ENCODE measurements at regions not wholly inside any gene's neighbourhood (a gene's known extent, or its start where the extent isn't known, plus 50 kb on each side); places are given as distances from the start of the nearest gene placed in this dataset.

- TF ChIP-seq CTCF (IDR thresholded peaks at IDR 0.05; ENCODE audit: low read length) (no peak), EZH2 (optimal IDR thresholded peaks at IDR 0.05; ENCODE audit: low read depth, low read length) (no peak)
Measured at GRCh38 chr1:189405419-189405818, 1072.2 kb downstream of the BRINP3 start.

Data from MM.1S (cell line).